Neuronal stem cell (in vitro differentiated cells): ENCODE measurements at regions not wholly inside any gene's neighbourhood (a gene's known extent, or its start where the extent isn't known, plus 50 kb on each side); places are given as distances from the start of the nearest gene placed in this dataset.

Experiments used
- DNase-seq: peaks from one replicate; pipeline ENCODE4 v3.0.0-alpha.2; 2013; ENCODE audit warnings: low spot score
- H2AFZ ChIP-seq: one replicate; pipeline ENCODE4 v1.6.1; 2013; ENCODE audit warnings: mild to moderate bottlenecking, low read length, inconsistent platforms
- H2AK5ac ChIP-seq: 2 replicates; pipeline ENCODE4 v1.6.1; 2013; ENCODE audit warnings: low read depth, mild to moderate bottlenecking, inconsistent platforms, low read length, moderate library complexity, mixed read lengths
- H2BK120ac ChIP-seq: 2 replicates; pipeline ENCODE4 v1.6.1; 2013; ENCODE audit warnings: low read depth, mild to moderate bottlenecking, inconsistent platforms, low read length, moderate library complexity, mixed read lengths
- H2BK12ac ChIP-seq: one replicate; pipeline ENCODE4 v1.6.1; 2013; ENCODE audit warnings: low read length, inconsistent platforms
- H2BK15ac ChIP-seq: 2 replicates; pipeline ENCODE4 v1.6.1; 2013; ENCODE audit warnings: mild to moderate bottlenecking, low read length, inconsistent platforms, mixed read lengths
- H2BK5ac ChIP-seq: one replicate; pipeline ENCODE4 v1.6.1; 2013; ENCODE audit warnings: inconsistent platforms, mild to moderate bottlenecking, low read length, moderate library complexity
- H3K14ac ChIP-seq: one replicate; pipeline ENCODE4 v1.6.1; 2013; ENCODE audit warnings: low read length, inconsistent platforms
- H3K18ac ChIP-seq: 2 replicates; pipeline ENCODE4 v1.6.1; 2013; ENCODE audit warnings: low read length, inconsistent platforms
- H3K23ac ChIP-seq: 2 replicates; pipeline ENCODE4 v1.6.1; 2013; ENCODE audit warnings: low read depth, mild to moderate bottlenecking, mixed read lengths, low read length, inconsistent platforms; ENCODE audit not compliant: poor library complexity
- H3K27ac ChIP-seq: replicated peaks from 3 replicates; pipeline ENCODE4 v1.5.1; 2013; ENCODE audit warnings: low read length, inconsistent platforms
- H3K27me3 ChIP-seq, 3 experiments: 2 replicates each; pipeline ENCODE4 v1.6.1; 2013; ENCODE audit warnings: low read length in 3 of 3, mild to moderate bottlenecking in 2 of 3, inconsistent platforms in 1 of 3, low read depth in 1 of 3, mixed read lengths in 1 of 3, moderate library complexity in 1 of 3; ENCODE audit not compliant: control insufficient read depth in 3 of 3, insufficient read depth in 3 of 3
- H3K36me3 ChIP-seq, 2 donors: replicated peaks in 1 of 2; 2 replicates each; pipeline ENCODE4 v1.6.1; 2013; ENCODE audit warnings: low read length in 2 of 2; ENCODE audit not compliant: control insufficient read depth in 2 of 2, insufficient read depth in 2 of 2
- H3K4ac ChIP-seq: 2 replicates; pipeline ENCODE4 v1.6.1; 2013; ENCODE audit warnings: inconsistent platforms, mild to moderate bottlenecking, low read length, moderate library complexity
- H3K4me1 ChIP-seq, 2 donors: 1 replicate in 1 of 2; 2 replicates in 1 of 2; pipeline ENCODE4 v1.6.1; 2013; ENCODE audit warnings: low read length in 2 of 2, low read depth in 1 of 2; ENCODE audit not compliant: control insufficient read depth in 2 of 2, insufficient read depth in 1 of 2
- H3K4me2 ChIP-seq: one replicate; pipeline ENCODE4 v1.6.1; 2013; ENCODE audit warnings: mild to moderate bottlenecking, low read length, inconsistent platforms; ENCODE audit not compliant: insufficient read depth, poor library complexity, severe bottlenecking
- H3K4me3 ChIP-seq, 2 donors: 2 replicates each; pipeline ENCODE4 v1.5.1; 2013; ENCODE audit warnings: low read length in 2 of 2, mild to moderate bottlenecking in 2 of 2, inconsistent platforms in 1 of 2, moderate library complexity in 1 of 2
- H3K79me1 ChIP-seq: one replicate; pipeline ENCODE4 v1.6.1; 2013; ENCODE audit warnings: low read depth, mild to moderate bottlenecking, inconsistent platforms, low read length, moderate library complexity
- H3K9ac ChIP-seq: one replicate; pipeline ENCODE4 v1.6.1; 2013; ENCODE audit warnings: mild to moderate bottlenecking, low read depth, low read length, inconsistent platforms; ENCODE audit not compliant: poor library complexity
- H3K9me3 ChIP-seq, 2 donors: replicated peaks in 1 of 2; 2 replicates each; pipeline versions ENCODE3 to v1.6.1; 2013; ENCODE audit warnings: low read length in 2 of 2, mild to moderate bottlenecking in 2 of 2, inconsistent platforms in 1 of 2, low read depth in 1 of 2, mixed read lengths in 1 of 2, moderate library complexity in 1 of 2; ENCODE audit not compliant: control insufficient read depth in 2 of 2, insufficient read depth in 1 of 2
- H4K8ac ChIP-seq: one replicate; pipeline ENCODE4 v1.6.1; 2013; ENCODE audit warnings: low read depth, mild to moderate bottlenecking, inconsistent platforms, low read length, moderate library complexity
- H4K91ac ChIP-seq: one replicate; pipeline ENCODE4 v1.6.1; 2013; ENCODE audit warnings: low read length, low read depth, mild to moderate bottlenecking, inconsistent platforms; ENCODE audit not compliant: poor library complexity
- WGBS, 2 donors: extraction: QIAGEN DNeasy Blood & Tissue Kit; methylation state at CpG; one replicate each; pipeline ENCODE4 v1.1.7; 2013; ENCODE audit warnings: missing lambda C conversion rate in 2 of 2, mixed read lengths in 1 of 2; ENCODE audit not compliant: insufficient read length in 2 of 2, insufficient replicate concordance in 1 of 2; ENCODE audit errors: extremely low coverage in 2 of 2; 5-methylcytosine and 5-hydroxymethylcytosine counted together

DNA sequence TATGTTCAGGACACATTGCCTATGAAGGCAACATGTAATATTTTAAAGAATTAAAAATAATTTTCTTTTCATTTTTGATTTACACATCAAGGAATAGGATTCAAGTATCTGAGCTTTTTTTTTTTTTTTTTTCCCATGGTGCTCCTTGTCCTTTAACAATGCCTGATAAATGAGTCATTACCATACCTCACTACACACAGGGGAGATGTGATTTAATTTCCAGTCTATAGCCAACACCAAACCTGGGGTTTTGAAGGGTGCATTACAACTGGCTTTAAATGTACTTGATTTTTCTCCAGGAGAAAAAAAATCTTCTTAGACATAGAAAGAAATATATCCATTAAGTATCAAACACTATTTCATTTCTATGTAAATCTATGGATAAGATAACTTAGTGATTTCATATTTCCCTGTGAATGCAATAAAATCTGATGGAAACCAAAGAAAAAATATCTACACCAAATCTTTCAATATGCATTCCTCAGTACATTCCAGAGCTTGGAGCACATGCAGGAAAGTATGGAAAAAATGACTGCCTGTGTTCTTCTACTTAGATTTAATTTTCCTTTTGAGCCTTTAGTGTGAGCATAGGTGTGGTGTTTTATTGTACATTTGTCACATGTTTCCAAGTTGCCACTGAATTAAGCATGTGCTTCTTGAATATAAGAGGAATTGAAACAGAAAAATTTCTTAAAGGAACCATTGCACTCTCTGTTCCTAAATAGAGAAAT lies 204.8 kb upstream of the MEOX2 start:
- no peak overlapping the region for H2BK120ac ChIP-seq
- no peaks in the 10 kb centered on the region for H3K9me3 ChIP-seq
- H2BK12ac ChIP-seq = no peak overlapping the region
- no peak overlapping the region for H3K23ac ChIP-seq
- H2AFZ ChIP-seq = no peak overlapping the region
- DNase-seq = no peak
- no peaks in the 10 kb centered on the region for H3K27me3 ChIP-seq
- H2BK15ac ChIP-seq = no peak overlapping the region
- H4K8ac ChIP-seq = no peak overlapping the region
- H3K14ac ChIP-seq = no peak overlapping the region
- no peaks in the 10 kb centered on the region for H3K79me1 ChIP-seq
- H3K27ac ChIP-seq = no peak overlapping the region
- H3K4ac ChIP-seq = no peak overlapping the region
- H3K9ac ChIP-seq = no peak overlapping the region
- no peaks in the 10 kb centered on the region for H3K36me3 ChIP-seq
- H3K4me3 ChIP-seq = no peak overlapping the region
- no peak overlapping the region for H2BK5ac ChIP-seq
- no peak overlapping the region for H2AK5ac ChIP-seq
- H3K4me1 ChIP-seq = no peaks in the 10 kb centered on the region
- H3K18ac ChIP-seq = no peak overlapping the region
- no peak overlapping the region for H3K4me2 ChIP-seq
- no peak overlapping the region for H4K91ac ChIP-seq

DNA sequence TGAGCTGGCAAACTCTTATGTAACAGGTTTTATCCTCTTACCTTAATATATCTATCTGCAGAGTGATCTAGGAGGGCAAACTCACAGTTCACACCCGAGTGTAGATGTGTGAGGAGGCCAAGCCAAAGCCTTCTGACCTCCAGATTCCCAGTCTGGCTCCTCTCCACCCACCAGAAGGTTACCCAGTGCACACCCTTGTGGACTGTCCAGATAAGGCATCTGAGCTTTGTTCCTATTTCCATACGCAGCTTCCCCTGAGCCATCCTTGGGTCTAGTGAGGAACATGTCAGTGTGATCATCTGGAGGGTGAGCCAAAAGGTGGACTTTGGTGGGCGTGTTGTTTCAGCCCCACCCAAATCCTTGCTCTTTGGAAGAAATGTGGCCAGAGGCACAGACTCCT lies 203.0 kb upstream of the MEOX2 start:
- WGBS, 2 donors = no CpG with 5 or more reads among the region's 3 CpGs
- H3K36me3 ChIP-seq = no peaks in the 10 kb centered on the region
- no peak overlapping the region for H3K23ac ChIP-seq
- no peak overlapping the region for H4K91ac ChIP-seq
- no peaks in the 10 kb centered on the region for H3K27me3 ChIP-seq
- DNase-seq = no peak
- H2BK120ac ChIP-seq = no peak overlapping the region
- no peak overlapping the region for H2AFZ ChIP-seq
- H3K27ac ChIP-seq = no peak overlapping the region
- H3K14ac ChIP-seq = no peak overlapping the region
- H2BK5ac ChIP-seq = no peak overlapping the region
- H4K8ac ChIP-seq = no peak overlapping the region
- no peak overlapping the region for H3K9ac ChIP-seq
- no peaks in the 10 kb centered on the region for H3K4me1 ChIP-seq
- H3K4ac ChIP-seq = no peak overlapping the region
- H2BK15ac ChIP-seq = no peak overlapping the region
- H3K4me2 ChIP-seq = no peak overlapping the region
- no peak overlapping the region for H3K4me3 ChIP-seq
- H3K9me3 ChIP-seq = no peaks in the 10 kb centered on the region
- no peak overlapping the region for H3K18ac ChIP-seq
- H3K79me1 ChIP-seq = no peaks in the 10 kb centered on the region
- H2AK5ac ChIP-seq = no peak overlapping the region
- H2BK12ac ChIP-seq = no peak overlapping the region

DNA sequence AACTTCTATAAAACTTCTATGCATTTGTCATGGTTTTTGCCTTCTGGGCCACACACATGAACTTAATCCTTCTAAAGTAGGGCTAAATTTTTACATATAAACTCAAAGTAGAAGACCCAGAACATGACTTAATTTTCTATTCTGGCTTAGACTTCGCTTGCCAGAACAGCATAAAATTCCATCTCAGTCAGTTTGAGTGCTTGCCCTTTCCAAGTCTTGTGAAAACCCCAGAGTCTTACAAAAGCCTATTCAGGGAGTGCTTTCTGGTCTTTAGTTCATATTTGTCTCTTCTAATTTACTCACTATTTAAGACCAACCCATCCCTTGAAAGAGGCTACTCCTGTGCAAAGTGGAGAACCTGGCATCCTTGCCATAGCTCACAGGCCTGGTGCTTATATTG lies 201.6 kb upstream of the MEOX2 start:
- Histone ChIP-seq H3K14ac (no peak overlapping the region), H3K9ac (no peak overlapping the region), H3K27ac (no peak overlapping the region), H2AK5ac (no peak overlapping the region), H3K27me3 (no peaks in the 10 kb centered on the region), H3K36me3 (no peaks in the 10 kb centered on the region), H3K23ac (no peak overlapping the region), H3K79me1 (no peaks in the 10 kb centered on the region), H4K8ac (no peak overlapping the region), H3K18ac (no peak overlapping the region), H2BK12ac (no peak overlapping the region), H3K4me2 (no peak overlapping the region), H4K91ac (no peak overlapping the region), H3K4me1 (no peaks in the 10 kb centered on the region), H2BK15ac (no peak overlapping the region), H2BK120ac (no peak overlapping the region), H3K4ac (no peak overlapping the region), H3K4me3 (no peak overlapping the region), H3K9me3 (no peaks in the 10 kb centered on the region), H2BK5ac (no peak overlapping the region), H2AFZ (no peak overlapping the region)
- no peak for DNase-seq
- WGBS, 2 donors = no CpG with 5 or more reads among the region's 1 CpG

DNA sequence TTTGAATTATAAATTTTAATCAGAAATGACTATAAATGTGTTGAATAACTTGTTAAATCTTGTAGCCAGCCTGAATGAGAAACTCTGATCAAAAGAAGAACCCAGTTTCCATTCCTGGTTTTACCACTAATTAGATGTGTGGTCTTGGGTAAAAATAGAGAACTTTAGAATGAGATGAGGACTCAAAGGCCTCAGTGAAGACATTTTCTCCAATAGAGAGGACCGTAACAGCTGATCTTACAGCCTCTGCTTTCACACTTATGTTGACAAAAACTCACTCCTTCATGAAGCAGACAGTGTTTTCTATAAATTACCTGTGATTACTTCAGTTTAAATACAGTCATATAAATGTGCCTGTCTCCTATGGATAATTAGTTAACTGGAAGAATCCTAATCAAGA lies 200.1 kb upstream of the MEOX2 start:
- H3K4me2 ChIP-seq = no peak overlapping the region
- H3K4me3 ChIP-seq = no peak overlapping the region
- no peaks in the 10 kb centered on the region for H3K9me3 ChIP-seq
- no peak overlapping the region for H2BK5ac ChIP-seq
- no peak overlapping the region for H4K91ac ChIP-seq
- H3K23ac ChIP-seq = no peak overlapping the region
- no peak overlapping the region for H2BK120ac ChIP-seq
- no peak for DNase-seq
- H3K36me3 ChIP-seq = no peaks in the 10 kb centered on the region
- no peak overlapping the region for H2AFZ ChIP-seq
- no peak overlapping the region for H3K14ac ChIP-seq
- no peak overlapping the region for H2BK12ac ChIP-seq
- no peak overlapping the region for H4K8ac ChIP-seq
- no peak overlapping the region for H3K18ac ChIP-seq
- no peaks in the 10 kb centered on the region for H3K4me1 ChIP-seq
- H3K27me3 ChIP-seq = no peaks in the 10 kb centered on the region
- H2BK15ac ChIP-seq = no peak overlapping the region
- no CpG with 5 or more reads among the region's 1 CpG for WGBS, 2 donors
- H3K4ac ChIP-seq = no peak overlapping the region
- H3K27ac ChIP-seq = no peak overlapping the region
- no peaks in the 10 kb centered on the region for H3K79me1 ChIP-seq
- no peak overlapping the region for H3K9ac ChIP-seq
- H2AK5ac ChIP-seq = no peak overlapping the region
